GM21737 (cell line): ENCODE measurements at regions not wholly inside any gene's neighbourhood (a gene's known extent, or its start where the extent isn't known, plus 50 kb on each side); places are given as distances from the start of the nearest gene placed in this dataset.

ENCODE experiments used
- ATAC-seq: cut with Tn5 transposase; IDR thresholded peaks from one replicate; pipeline ENCODE4 v1.9.1; 2021; ENCODE audit warnings: mild to moderate bottlenecking, moderate library complexity; ENCODE audit not compliant: unreplicated experiment

- ATAC-seq = no peak
Measured at GRCh38 chr15:94882071-94882712, 650.8 kb downstream of the MCTP2 start.

GRCh38 chr15:94887391-94887790 lies 656.0 kb downstream of the MCTP2 start:
- ATAC-seq = no peak

GRCh38 chr15:94889153-94889552 lies 657.8 kb downstream of the MCTP2 start:
- no peak for ATAC-seq

- ATAC-seq = no peak
Measured at GRCh38 chr15:94893091-94893490, 661.7 kb downstream of the MCTP2 start.

- no peak for ATAC-seq
Measured at GRCh38 chr15:94894056-94894455, 662.7 kb downstream of the MCTP2 start.

GRCh38 chr15:94909510-94909909 lies 678.1 kb downstream of the MCTP2 start:
- ATAC-seq = no peak

GRCh38 chr15:94910166-94910565 lies 678.8 kb downstream of the MCTP2 start:
- ATAC-seq = no peak

GRCh38 chr15:94912760-94913159 lies 681.4 kb downstream of the MCTP2 start:
- no peak for ATAC-seq

GRCh38 chr15:94917068-94917467 lies 685.7 kb downstream of the MCTP2 start:
- ATAC-seq = no peak

- no peak for ATAC-seq
Measured at GRCh38 chr15:94921936-94922335, 690.6 kb downstream of the MCTP2 start.

GRCh38 chr15:94924057-94924456 lies 692.7 kb downstream of the MCTP2 start:
- ATAC-seq = no peak

GRCh38 chr15:94924971-94925598 lies 693.7 kb downstream of the MCTP2 start:
- ATAC-seq = no peak

GRCh38 chr15:94925680-94926079 lies 694.3 kb downstream of the MCTP2 start:
- no peak for ATAC-seq

- ATAC-seq = no peak
Measured at GRCh38 chr15:94927003-94927402, 695.6 kb downstream of the MCTP2 start.

- no peak for ATAC-seq
Measured at GRCh38 chr15:94929282-94929681, 697.9 kb downstream of the MCTP2 start.

- no peak for ATAC-seq
Measured at GRCh38 chr15:94930441-94930840, 699.1 kb downstream of the MCTP2 start.

GRCh38 chr15:94930960-94931359 lies 699.6 kb downstream of the MCTP2 start:
- no peak for ATAC-seq

GRCh38 chr15:94934440-94934839 lies 703.1 kb downstream of the MCTP2 start:
- ATAC-seq = no peak

- no peak for ATAC-seq
Measured at GRCh38 chr15:94937242-94937641, 705.9 kb downstream of the MCTP2 start.

GRCh38 chr15:94943888-94944287 lies 712.5 kb downstream of the MCTP2 start:
- ATAC-seq = no peak

- no peak for ATAC-seq
Measured at GRCh38 chr15:94951538-94951937, 720.2 kb downstream of the MCTP2 start.

GRCh38 chr15:94963953-94964352 lies 732.6 kb downstream of the MCTP2 start:
- ATAC-seq = no peak

- no peak for ATAC-seq
Measured at GRCh38 chr15:94965593-94965992, 734.2 kb downstream of the MCTP2 start.
